ENCODE measurements at regions not wholly inside any gene's neighbourhood (a gene's known extent, or its start where the extent isn't known, plus 50 kb on each side); places are given as distances from the start of the nearest gene placed in this dataset.

DNA sequence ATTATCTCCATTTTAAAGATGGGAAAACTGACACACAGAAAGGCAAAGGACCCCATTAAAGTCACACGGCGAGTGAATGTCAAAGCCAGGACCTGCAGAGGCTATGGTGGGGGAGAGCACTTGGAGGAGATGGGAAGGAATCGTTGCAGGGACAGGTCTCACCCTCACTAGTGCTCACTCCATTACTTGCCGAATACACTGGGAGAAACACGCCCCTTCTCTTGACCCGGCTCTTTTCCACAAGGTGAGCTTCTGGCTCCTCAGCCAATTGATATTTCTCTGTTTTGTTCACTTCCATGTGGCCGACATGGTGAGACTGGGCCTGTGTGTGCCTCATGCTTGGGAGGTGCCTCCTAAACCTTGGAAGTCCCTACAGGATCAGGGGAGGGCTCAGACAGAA lies 117.8 kb upstream of the KCNG1 start:
- Histone ChIP-seq H3K79me2 (ENCODE audit: low read length) (no peaks in the 10 kb centered on the region), H3K27ac (ENCODE audit: low read length) (no peak overlapping the region), H3K4me1 (ENCODE audit: low read length) (no peaks in the 10 kb centered on the region), H3F3A (ENCODE audit: insufficient read depth, low read length) (no peaks in the 10 kb centered on the region), H3K4me2 (ENCODE audit: low read depth, low read length) (no peak overlapping the region), H4K20me1 (ENCODE audit: insufficient read depth, low read length) (no peaks in the 10 kb centered on the region), H3K27me3 (replicated peaks; ENCODE audit: insufficient read depth, low read length) (no peaks in the 10 kb centered on the region), H3K36me3 (replicated peaks; ENCODE audit: insufficient read depth, low read length) (no peaks in the 10 kb centered on the region), H3K9me3 (replicated peaks; ENCODE audit: insufficient read depth, low read length) (no peaks in the 10 kb centered on the region), H3K9me2 (replicated peaks; ENCODE audit: insufficient read depth, low read length) (no peaks in the 10 kb centered on the region), H2AFZ (ENCODE audit: low read length) (no peak overlapping the region), H3K4me3 (ENCODE audit: low read length) (no peak overlapping the region), H3K9ac (ENCODE audit: low read length) (no peak overlapping the region)
- DNase-seq = no peak
- TF ChIP-seq EZH2phosphoT487 (IDR thresholded peaks at IDR 0.05; ENCODE audit: low read length) (no peak), EZH2 (optimal IDR thresholded peaks at IDR 0.05; ENCODE audit: low read depth, low read length) (no peak)

DNA sequence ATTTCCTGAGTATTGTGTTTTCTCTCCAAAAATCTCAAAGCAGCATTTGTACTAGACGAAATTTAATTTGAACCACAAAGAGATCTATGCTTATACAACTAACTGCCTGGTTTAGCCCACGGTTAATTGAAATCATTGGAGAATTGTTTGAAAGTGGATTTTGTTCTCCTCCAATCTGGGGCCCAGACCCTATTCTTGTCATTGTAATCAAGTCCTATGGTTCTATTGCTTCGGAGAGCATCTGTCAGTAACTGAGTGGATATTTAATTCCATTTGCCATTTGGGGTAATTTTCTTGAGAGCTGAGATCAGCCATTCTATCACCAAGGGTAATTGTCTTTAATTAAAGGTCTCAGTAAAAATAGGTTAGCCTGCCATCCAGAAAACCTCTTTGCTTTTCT lies 117.0 kb upstream of the KCNG1 start:
- Histone ChIP-seq H3K4me3 (ENCODE audit: low read length) (no peak overlapping the region), H3K4me1 (ENCODE audit: low read length) (no peaks in the 10 kb centered on the region), H3K9ac (ENCODE audit: low read length) (no peak overlapping the region), H3F3A (ENCODE audit: insufficient read depth, low read length) (no peaks in the 10 kb centered on the region), H4K20me1 (ENCODE audit: insufficient read depth, low read length) (no peaks in the 10 kb centered on the region), H3K9me2 (replicated peaks; ENCODE audit: insufficient read depth, low read length) (no peaks in the 10 kb centered on the region), H3K4me2 (ENCODE audit: low read depth, low read length) (no peak overlapping the region), H2AFZ (ENCODE audit: low read length) (no peak overlapping the region), H3K36me3 (replicated peaks; ENCODE audit: insufficient read depth, low read length) (no peaks in the 10 kb centered on the region), H3K79me2 (ENCODE audit: low read length) (no peaks in the 10 kb centered on the region), H3K27me3 (replicated peaks; ENCODE audit: insufficient read depth, low read length) (no peaks in the 10 kb centered on the region), H3K27ac (ENCODE audit: low read length) (no peak overlapping the region), H3K9me3 (replicated peaks; ENCODE audit: insufficient read depth, low read length) (no peaks in the 10 kb centered on the region)
- TF ChIP-seq EZH2phosphoT487 (IDR thresholded peaks at IDR 0.05; ENCODE audit: low read length) (no peak), EZH2 (optimal IDR thresholded peaks at IDR 0.05; ENCODE audit: low read depth, low read length) (no peak)
- TF ChIP-seq, protein P1, sequence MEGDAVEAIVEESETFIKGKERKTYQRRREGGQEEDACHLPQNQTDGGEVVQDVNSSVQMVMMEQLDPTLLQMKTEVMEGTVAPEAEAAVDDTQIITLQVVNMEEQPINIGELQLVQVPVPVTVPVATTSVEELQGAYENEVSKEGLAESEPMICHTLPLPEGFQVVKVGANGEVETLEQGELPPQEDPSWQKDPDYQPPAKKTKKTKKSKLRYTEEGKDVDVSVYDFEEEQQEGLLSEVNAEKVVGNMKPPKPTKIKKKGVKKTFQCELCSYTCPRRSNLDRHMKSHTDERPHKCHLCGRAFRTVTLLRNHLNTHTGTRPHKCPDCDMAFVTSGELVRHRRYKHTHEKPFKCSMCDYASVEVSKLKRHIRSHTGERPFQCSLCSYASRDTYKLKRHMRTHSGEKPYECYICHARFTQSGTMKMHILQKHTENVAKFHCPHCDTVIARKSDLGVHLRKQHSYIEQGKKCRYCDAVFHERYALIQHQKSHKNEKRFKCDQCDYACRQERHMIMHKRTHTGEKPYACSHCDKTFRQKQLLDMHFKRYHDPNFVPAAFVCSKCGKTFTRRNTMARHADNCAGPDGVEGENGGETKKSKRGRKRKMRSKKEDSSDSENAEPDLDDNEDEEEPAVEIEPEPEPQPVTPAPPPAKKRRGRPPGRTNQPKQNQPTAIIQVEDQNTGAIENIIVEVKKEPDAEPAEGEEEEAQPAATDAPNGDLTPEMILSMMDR (IDR thresholded peaks at IDR 0.05; ENCODE audit: low read length) = no peak
- DNase-seq = no peak

DNA sequence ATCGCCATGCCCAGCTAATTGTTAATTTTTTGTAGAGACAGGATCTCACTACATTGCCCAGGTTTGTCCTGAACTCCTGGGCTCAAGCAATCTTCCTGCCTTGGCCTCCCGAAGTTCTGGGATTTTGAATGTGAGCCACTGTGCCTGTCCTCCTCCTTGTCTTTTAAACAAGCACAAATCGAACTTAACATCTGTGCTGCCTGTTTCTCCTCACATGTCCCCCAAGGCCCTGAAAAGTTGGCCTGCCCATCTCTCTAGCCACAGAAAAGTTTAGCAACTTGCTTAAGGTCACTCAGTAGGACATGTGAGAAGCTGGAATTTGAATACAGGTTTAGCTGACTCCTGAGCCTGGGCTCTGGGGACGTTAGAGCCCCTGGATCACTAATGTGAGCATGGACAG lies 115.7 kb upstream of the KCNG1 start:
- Histone ChIP-seq H3K79me2 (ENCODE audit: low read length) (no peaks in the 10 kb centered on the region), H3K9me3 (replicated peaks; ENCODE audit: insufficient read depth, low read length) (no peaks in the 10 kb centered on the region), H3K9me2 (replicated peaks; ENCODE audit: insufficient read depth, low read length) (no peaks in the 10 kb centered on the region), H3K27ac (ENCODE audit: low read length) (no peak overlapping the region), H3K9ac (ENCODE audit: low read length) (no peak overlapping the region), H3K27me3 (replicated peaks; ENCODE audit: insufficient read depth, low read length) (no peaks in the 10 kb centered on the region), H4K20me1 (ENCODE audit: insufficient read depth, low read length) (no peaks in the 10 kb centered on the region), H3K4me2 (ENCODE audit: low read depth, low read length) (no peak overlapping the region), H2AFZ (ENCODE audit: low read length) (no peak overlapping the region), H3K4me1 (ENCODE audit: low read length) (no peaks in the 10 kb centered on the region), H3K4me3 (ENCODE audit: low read length) (no peak overlapping the region), H3K36me3 (replicated peaks; ENCODE audit: insufficient read depth, low read length) (no peaks in the 10 kb centered on the region), H3F3A (ENCODE audit: insufficient read depth, low read length) (no peaks in the 10 kb centered on the region)
- DNase-seq = no peak
- TF ChIP-seq EZH2phosphoT487 (IDR thresholded peaks at IDR 0.05; ENCODE audit: low read length) = no peak
- no peak for TF ChIP-seq EZH2 (optimal IDR thresholded peaks at IDR 0.05; ENCODE audit: low read depth, low read length)
- TF ChIP-seq, protein P1 (IDR thresholded peaks at IDR 0.05; ENCODE audit: low read length) = no peak

DNA sequence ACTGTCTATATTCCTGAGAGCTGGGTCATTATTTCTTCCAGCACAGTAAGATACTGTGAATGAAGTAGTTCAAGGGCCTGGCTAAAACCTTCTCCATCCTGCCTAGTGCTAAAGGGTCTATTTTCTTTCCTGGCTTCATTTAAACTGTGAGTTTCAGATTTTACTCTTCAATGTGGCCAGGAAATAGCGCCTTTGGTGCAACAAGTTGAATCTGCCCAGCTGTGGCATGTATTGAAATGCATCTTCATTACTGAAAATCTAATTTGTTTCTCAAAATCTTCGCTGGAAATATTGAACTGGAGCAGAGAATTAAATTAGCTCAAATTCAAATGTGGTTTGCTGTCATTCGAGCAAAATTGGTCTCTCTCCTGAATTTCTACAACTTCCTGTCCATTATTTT lies 114.6 kb upstream of the KCNG1 start:
- no peak overlapping the region for H3K27ac ChIP-seq (ENCODE audit: low read length)
- H2AFZ ChIP-seq (ENCODE audit: low read length) = no peak overlapping the region
- H3K79me2 ChIP-seq (ENCODE audit: low read length) = no peaks in the 10 kb centered on the region
- H3K4me2 ChIP-seq (ENCODE audit: low read depth, low read length) = no peak overlapping the region
- no peaks in the 10 kb centered on the region for H3K9me3 ChIP-seq (replicated peaks; ENCODE audit: insufficient read depth, low read length)
- no peak overlapping the region for H3K9ac ChIP-seq (ENCODE audit: low read length)
- H3K4me1 ChIP-seq (ENCODE audit: low read length) = no peaks in the 10 kb centered on the region
- no peaks in the 10 kb centered on the region for H3K27me3 ChIP-seq (replicated peaks; ENCODE audit: insufficient read depth, low read length)
- H3K36me3 ChIP-seq (replicated peaks; ENCODE audit: insufficient read depth, low read length) = no peaks in the 10 kb centered on the region
- no peaks in the 10 kb centered on the region for H3F3A ChIP-seq (ENCODE audit: insufficient read depth, low read length)
- no peaks in the 10 kb centered on the region for H3K9me2 ChIP-seq (replicated peaks; ENCODE audit: insufficient read depth, low read length)
- H4K20me1 ChIP-seq (ENCODE audit: insufficient read depth, low read length) = no peaks in the 10 kb centered on the region
- no peak for DNase-seq
- H3K4me3 ChIP-seq (ENCODE audit: low read length) = no peak overlapping the region
- TF ChIP-seq EZH2phosphoT487 (IDR thresholded peaks at IDR 0.05; ENCODE audit: low read length) = no peak
- TF ChIP-seq, protein P1 (IDR thresholded peaks at IDR 0.05; ENCODE audit: low read length) = no peak
- no peak for TF ChIP-seq EZH2 (optimal IDR thresholded peaks at IDR 0.05; ENCODE audit: low read depth, low read length)
